Osteoblast (primary cell): ENCODE measurements at regions not wholly inside any gene's neighbourhood (a gene's known extent, or its start where the extent isn't known, plus 50 kb on each side); places are given as distances from the start of the nearest gene placed in this dataset.

Experiments
- DNase-seq: peaks from one replicate; pipeline ENCODE4 v3.0.0; 2011; ENCODE audit warnings: low spot score, mixed read lengths; ENCODE audit not compliant: insufficient read length; ENCODE audit errors: missing footprints
- H2AFZ ChIP-seq: 2 replicates; pipeline ENCODE4 v1.6.0; 2011; ENCODE audit warnings: mild to moderate bottlenecking, low read length
- H3K27ac ChIP-seq: 2 replicates; pipeline ENCODE4 v1.5.1; 2011; ENCODE audit warnings: mild to moderate bottlenecking, low read depth, low read length, moderate library complexity
- H3K27me3 ChIP-seq: 2 replicates; pipeline ENCODE4 v1.6.0; 2012; ENCODE audit warnings: mild to moderate bottlenecking, control low read depth, inconsistent platforms, low read length, moderate library complexity; ENCODE audit not compliant: insufficient read depth
- H3K36me3 ChIP-seq: 2 replicates; pipeline ENCODE4 v1.5.1; 2011; ENCODE audit warnings: mild to moderate bottlenecking, low read length, control low read depth, moderate library complexity; ENCODE audit not compliant: insufficient read depth
- H3K4me1 ChIP-seq: 2 replicates; pipeline ENCODE4 v1.5.1; 2011; ENCODE audit warnings: mild to moderate bottlenecking, low read length, control low read depth, moderate library complexity; ENCODE audit not compliant: insufficient read depth
- H3K4me2 ChIP-seq: 2 replicates; pipeline ENCODE4 v1.6.0; 2011; ENCODE audit warnings: mild to moderate bottlenecking, low read length; ENCODE audit not compliant: insufficient read depth
- H3K4me3 ChIP-seq: fragments of 200-600 bp; sonication (generic); 3 replicates; pipeline ENCODE4 v1.5.1; 2012; ENCODE audit warnings: mild to moderate bottlenecking, low read length, inconsistent platforms; ENCODE audit not compliant: insufficient read depth
- H3K79me2 ChIP-seq: 2 replicates; pipeline ENCODE4 v1.6.0; 2012; ENCODE audit warnings: mild to moderate bottlenecking, low read length, control low read depth, inconsistent platforms; ENCODE audit not compliant: insufficient read depth
- H3K9me3 ChIP-seq: 2 replicates; pipeline ENCODE4 v1.5.1; 2011; ENCODE audit warnings: low read depth, low read length, control low read depth
- H4K20me1 ChIP-seq: 2 replicates; pipeline ENCODE4 v1.6.0; 2012; ENCODE audit warnings: mild to moderate bottlenecking, low read length, control low read depth; ENCODE audit not compliant: insufficient read depth
- CTCF ChIP-seq: IDR thresholded peaks from 2 replicates; pipeline ENCODE4 v1.5.1; 2011; ENCODE audit warnings: mild to moderate bottlenecking, low read depth, low read length, moderate library complexity; ENCODE audit errors: extremely low read depth

GRCh38 chr4:13102092-13102742, 381.9 kb downstream of the RAB28 start:
- no peaks in the 10 kb centered on the region for H3K79me2 ChIP-seq
- H3K27ac ChIP-seq: no peak overlapping the region
- H3K4me1 ChIP-seq: no peaks in the 10 kb centered on the region
- no peak for DNase-seq
- no peak for TF ChIP-seq CTCF
- no peak overlapping the region for H2AFZ ChIP-seq
- H3K27me3 ChIP-seq: no peaks in the 10 kb centered on the region
- H4K20me1 ChIP-seq: no peaks in the 10 kb centered on the region
- peaks cover 2% of the 10 kb centered on the region for H3K9me3 ChIP-seq
- no peak overlapping the region for H3K4me3 ChIP-seq
- no peaks in the 10 kb centered on the region for H3K36me3 ChIP-seq
- no peak overlapping the region for H3K4me2 ChIP-seq

GRCh38 chr4:13097971-13098370, 386.2 kb downstream of the RAB28 start:
- H3K4me2 ChIP-seq: no peak overlapping the region
- no peaks in the 10 kb centered on the region for H3K79me2 ChIP-seq
- H3K4me1 ChIP-seq: no peaks in the 10 kb centered on the region
- no peak overlapping the region for H3K27ac ChIP-seq
- H4K20me1 ChIP-seq: no peaks in the 10 kb centered on the region
- TF ChIP-seq CTCF: no peak
- no peaks in the 10 kb centered on the region for H3K27me3 ChIP-seq
- no peak overlapping the region for H2AFZ ChIP-seq
- no peak overlapping the region for H3K4me3 ChIP-seq
- no peak for DNase-seq
- H3K9me3 ChIP-seq: peaks cover 2% of the 10 kb centered on the region
- no peaks in the 10 kb centered on the region for H3K36me3 ChIP-seq

GRCh38 chr4:13095722-13096121, 388.4 kb downstream of the RAB28 start:
- Histone ChIP-seq H3K4me3 (no peak overlapping the region), H3K27me3 (no peaks in the 10 kb centered on the region), H3K4me1 (no peaks in the 10 kb centered on the region), H3K4me2 (no peak overlapping the region), H2AFZ (no peak overlapping the region), H3K36me3 (no peaks in the 10 kb centered on the region), H3K9me3 (no peaks in the 10 kb centered on the region), H3K27ac (no peak overlapping the region), H3K79me2 (no peaks in the 10 kb centered on the region), H4K20me1 (no peaks in the 10 kb centered on the region)
- DNase-seq: no peak
- TF ChIP-seq CTCF: no peak

- Histone ChIP-seq H3K36me3 (no peaks in the 10 kb centered on the region), H3K4me3 (no peak overlapping the region), H3K27me3 (no peaks in the 10 kb centered on the region), H3K79me2 (no peaks in the 10 kb centered on the region), H3K4me1 (no peaks in the 10 kb centered on the region), H2AFZ (no peak overlapping the region), H4K20me1 (no peaks in the 10 kb centered on the region), H3K27ac (no peak overlapping the region), H3K4me2 (no peak overlapping the region), H3K9me3 (no peaks in the 10 kb centered on the region)
- DNase-seq: no peak
- TF ChIP-seq CTCF: no peak
Measured at GRCh38 chr4:13093170-13093569, 391.0 kb downstream of the RAB28 start.
